H9 (cell line): ENCODE measurements at regions not wholly inside any gene's neighbourhood (a gene's known extent, or its start where the extent isn't known, plus 50 kb on each side); places are given as distances from the start of the nearest gene placed in this dataset.

Source experiments
- DNase-seq: peaks from one replicate; pipeline ENCODE4 v3.0.0-alpha.2; 2017
- H2AFZ ChIP-seq: one replicate; pipeline ENCODE4 v1.6.1; 2013; ENCODE audit warnings: mild to moderate bottlenecking, low read length, control low read depth, moderate library complexity
- H2AK5ac ChIP-seq: 2 replicates; pipeline ENCODE4 v1.6.1; 2013; ENCODE audit warnings: low read length, control low read depth, mixed read lengths; ENCODE audit not compliant: insufficient read length
- H2BK120ac ChIP-seq: one replicate; pipeline ENCODE4 v1.6.1; 2013; ENCODE audit warnings: low read depth, mild to moderate bottlenecking, low read length, control low read depth, inconsistent platforms; ENCODE audit not compliant: poor library complexity, severe bottlenecking
- H2BK12ac ChIP-seq: 2 replicates; pipeline ENCODE4 v1.6.1; 2013; ENCODE audit warnings: low read length, control low read depth, mixed read lengths, low read depth; ENCODE audit not compliant: insufficient read length
- H2BK15ac ChIP-seq: 2 replicates; pipeline ENCODE4 v1.6.1; 2013; ENCODE audit warnings: low read depth, low read length, control low read depth
- H2BK20ac ChIP-seq: one replicate; pipeline ENCODE4 v1.6.1; 2013; ENCODE audit warnings: low read depth, mild to moderate bottlenecking, low read length, control low read depth, inconsistent platforms; ENCODE audit not compliant: poor library complexity, severe bottlenecking
- H2BK5ac ChIP-seq: 2 replicates; pipeline ENCODE4 v1.6.1; 2013; ENCODE audit warnings: low read length, control low read depth, mixed read lengths; ENCODE audit not compliant: insufficient read length
- H3K14ac ChIP-seq: 2 replicates; pipeline ENCODE4 v1.6.1; 2013; ENCODE audit warnings: low read length, control low read depth; ENCODE audit not compliant: insufficient read depth
- H3K18ac ChIP-seq: 2 replicates; pipeline ENCODE4 v1.6.1; 2013; ENCODE audit warnings: low read depth, mild to moderate bottlenecking, mixed read lengths, low read length, control low read depth; ENCODE audit not compliant: insufficient read length
- H3K23ac ChIP-seq: 2 replicates; pipeline ENCODE4 v1.6.1; 2013; ENCODE audit warnings: low read length, control low read depth, mixed read lengths, low read depth; ENCODE audit not compliant: insufficient read length
- H3K23me2 ChIP-seq: 2 replicates; pipeline ENCODE4 v1.6.1; 2013; ENCODE audit warnings: low read depth, mild to moderate bottlenecking, mixed read lengths, low read length, control low read depth; ENCODE audit not compliant: insufficient read length, poor library complexity, severe bottlenecking
- H3K27ac ChIP-seq: 2 replicates; pipeline ENCODE4 v1.5.1; 2013; ENCODE audit warnings: low read length, control low read depth, mixed read lengths, low read depth; ENCODE audit not compliant: insufficient read length
- H3K27me3 ChIP-seq: 2 replicates; pipeline ENCODE4 v1.6.1; 2013; ENCODE audit warnings: low read length, control low read depth, inconsistent platforms; ENCODE audit not compliant: insufficient read depth
- H3K4ac ChIP-seq: 2 replicates; pipeline ENCODE4 v1.6.1; 2013; ENCODE audit warnings: low read depth, mild to moderate bottlenecking, control low read depth, inconsistent platforms, low read length, moderate library complexity
- H3K4me1 ChIP-seq: 2 replicates; pipeline ENCODE4 v1.6.1; 2013; ENCODE audit warnings: low read length, control low read depth, inconsistent platforms; ENCODE audit not compliant: insufficient read depth
- H3K4me2 ChIP-seq: 2 replicates; pipeline ENCODE4 v1.6.1; 2013; ENCODE audit warnings: low read length, control low read depth, mixed read lengths; ENCODE audit not compliant: insufficient read length, insufficient read depth
- H3K56ac ChIP-seq: 2 replicates; pipeline ENCODE4 v1.6.1; 2013; ENCODE audit warnings: low read depth, mild to moderate bottlenecking, mixed read lengths, low read length, control low read depth; ENCODE audit not compliant: insufficient read length
- H3K79me1 ChIP-seq: 2 replicates; pipeline ENCODE4 v1.6.1; 2013; ENCODE audit warnings: low read depth, mild to moderate bottlenecking, moderate library complexity, low read length, control low read depth, inconsistent platforms; ENCODE audit not compliant: insufficient read depth, poor library complexity, severe bottlenecking
- H3K79me2 ChIP-seq: 2 replicates; pipeline ENCODE4 v1.6.1; 2013; ENCODE audit warnings: low read length, control low read depth, inconsistent platforms; ENCODE audit not compliant: insufficient read depth
- H3K9ac ChIP-seq: 2 replicates; pipeline ENCODE4 v1.6.1; 2013; ENCODE audit warnings: low read length, control low read depth, mixed read lengths; ENCODE audit not compliant: insufficient read length; ENCODE audit errors: extremely low read depth
- H3K9me3 ChIP-seq: one replicate; pipeline ENCODE4 v1.6.1; 2013; ENCODE audit warnings: low read depth, low read length, inconsistent platforms; ENCODE audit not compliant: control insufficient read depth
- H3T11ph ChIP-seq: one replicate; pipeline ENCODE4 v1.6.1; 2013; ENCODE audit warnings: mild to moderate bottlenecking, low read length, control low read depth, inconsistent platforms
- H4K20me1 ChIP-seq: one replicate; pipeline ENCODE4 v1.6.1; 2013; ENCODE audit not compliant: control insufficient read depth, insufficient read length, insufficient read depth
- H4K5ac ChIP-seq: 2 replicates; pipeline ENCODE4 v1.6.1; 2013; ENCODE audit warnings: low read depth, mild to moderate bottlenecking, mixed read lengths, low read length, control low read depth; ENCODE audit not compliant: insufficient read length
- H4K8ac ChIP-seq: replicated peaks from 2 replicates; pipeline ENCODE4 v1.6.1; 2013; ENCODE audit warnings: low read length, control low read depth, mixed read lengths, low read depth; ENCODE audit not compliant: insufficient read length
- H4K91ac ChIP-seq: 2 replicates; pipeline ENCODE4 v1.6.1; 2013; ENCODE audit warnings: low read depth, mild to moderate bottlenecking, moderate library complexity, mixed read lengths, low read length, control low read depth; ENCODE audit not compliant: insufficient read length
- H3K27ac Mint-ChIP-seq, 3 experiments: 2 replicates in 2 of 3; 3 replicates in 1 of 3; pipeline ENCODE4 v1.8.0; 2020 to 2021; ENCODE audit warnings: mixed read lengths in 3 of 3, mild to moderate bottlenecking in 1 of 3, moderate library complexity in 1 of 3
- H3K27me3 Mint-ChIP-seq: 2 replicates; pipeline ENCODE4 v1.8.0; 2021; ENCODE audit warnings: low read depth, mild to moderate bottlenecking, moderate library complexity, mixed read lengths
- H3K36me3 Mint-ChIP-seq, 3 experiments: 2 replicates in 2 of 3; 3 replicates in 1 of 3; pipeline ENCODE4 v1.8.0; 2020 to 2021; ENCODE audit warnings: low read depth in 3 of 3, mixed read lengths in 3 of 3; ENCODE audit not compliant: insufficient read depth in 1 of 3
- H3K4me1 Mint-ChIP-seq, 2 experiments: 2 replicates each; pipeline ENCODE4 v1.8.0; 2020; ENCODE audit warnings: mixed read lengths in 2 of 2
- H3K4me3 Mint-ChIP-seq, 2 experiments: 2 replicates in 1 of 2; 3 replicates in 1 of 2; pipeline ENCODE4 v1.8.0; 2020 to 2021; ENCODE audit warnings: mild to moderate bottlenecking in 2 of 2, mixed read lengths in 2 of 2, moderate library complexity in 1 of 2
- H3K9me3 Mint-ChIP-seq, 2 experiments: 2 replicates in 1 of 2; 3 replicates in 1 of 2; pipeline ENCODE4 v1.8.0; 2020; ENCODE audit warnings: mild to moderate bottlenecking in 2 of 2, mixed read lengths in 2 of 2, moderate library complexity in 1 of 2
- TF ChIP-seq, protein P1 (sequence below): fragments of 200-600 bp; sonication (generic); conservative IDR thresholded peaks from 3 replicates; pipeline ENCODE4 v1.8.0; 2021; ENCODE audit warnings: antibody characterized with exemption, mild to moderate bottlenecking

DNA sequence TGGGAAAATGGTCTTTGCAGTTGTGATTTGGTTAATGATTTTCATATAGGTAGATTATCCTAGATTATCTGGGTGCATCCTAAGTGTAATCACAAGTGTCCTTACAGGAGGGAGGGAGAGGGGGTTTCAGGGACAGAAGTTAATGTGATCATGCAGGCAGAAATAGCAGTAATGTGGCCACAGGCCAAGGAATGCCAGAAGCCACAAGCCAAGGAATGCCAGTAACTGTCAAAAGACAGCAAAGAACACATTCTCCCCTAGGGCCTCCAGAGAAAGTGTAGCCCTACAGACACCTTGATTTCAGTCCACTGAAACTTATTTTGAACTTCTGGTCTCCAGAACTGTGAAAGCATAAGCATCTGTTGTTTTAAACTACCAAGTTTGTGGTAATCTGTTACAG is 2074.5 kb downstream of the MAT2B start:
- no peak overlapping the region for H2BK12ac ChIP-seq
- H3K23me2 ChIP-seq: no peaks in the 10 kb centered on the region
- no peak overlapping the region for H3K56ac ChIP-seq
- no peak overlapping the region for H2BK5ac ChIP-seq
- no peak overlapping the region for H2BK120ac ChIP-seq
- H3K18ac ChIP-seq: no peak overlapping the region
- H3K4me1 ChIP-seq: no peaks in the 10 kb centered on the region
- DNase-seq: no peak
- TF ChIP-seq, protein P1, sequence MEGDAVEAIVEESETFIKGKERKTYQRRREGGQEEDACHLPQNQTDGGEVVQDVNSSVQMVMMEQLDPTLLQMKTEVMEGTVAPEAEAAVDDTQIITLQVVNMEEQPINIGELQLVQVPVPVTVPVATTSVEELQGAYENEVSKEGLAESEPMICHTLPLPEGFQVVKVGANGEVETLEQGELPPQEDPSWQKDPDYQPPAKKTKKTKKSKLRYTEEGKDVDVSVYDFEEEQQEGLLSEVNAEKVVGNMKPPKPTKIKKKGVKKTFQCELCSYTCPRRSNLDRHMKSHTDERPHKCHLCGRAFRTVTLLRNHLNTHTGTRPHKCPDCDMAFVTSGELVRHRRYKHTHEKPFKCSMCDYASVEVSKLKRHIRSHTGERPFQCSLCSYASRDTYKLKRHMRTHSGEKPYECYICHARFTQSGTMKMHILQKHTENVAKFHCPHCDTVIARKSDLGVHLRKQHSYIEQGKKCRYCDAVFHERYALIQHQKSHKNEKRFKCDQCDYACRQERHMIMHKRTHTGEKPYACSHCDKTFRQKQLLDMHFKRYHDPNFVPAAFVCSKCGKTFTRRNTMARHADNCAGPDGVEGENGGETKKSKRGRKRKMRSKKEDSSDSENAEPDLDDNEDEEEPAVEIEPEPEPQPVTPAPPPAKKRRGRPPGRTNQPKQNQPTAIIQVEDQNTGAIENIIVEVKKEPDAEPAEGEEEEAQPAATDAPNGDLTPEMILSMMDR: no peak
- no peaks in the 10 kb centered on the region; a peak in 1 of 5 replicates for H3K9me3 Mint-ChIP-seq
- no peak overlapping the region for H2AK5ac ChIP-seq
- H3K4me2 ChIP-seq: no peak overlapping the region
- no peak overlapping the region for H3K23ac ChIP-seq
- no peak overlapping the region for H3K27ac Mint-ChIP-seq
- H4K91ac ChIP-seq: no peak overlapping the region
- H3K36me3 Mint-ChIP-seq: no peaks in the 10 kb centered on the region; a peak in 1 of 7 replicates
- H3K9me3 ChIP-seq: no peaks in the 10 kb centered on the region
- H3K27me3 Mint-ChIP-seq: no peaks in the 10 kb centered on the region
- H3K27ac ChIP-seq: no peak overlapping the region
- H3K27me3 ChIP-seq: no peaks in the 10 kb centered on the region
- no peak overlapping the region for H3K4ac ChIP-seq
- H3K4me3 Mint-ChIP-seq: no peak overlapping the region
- H3K9ac ChIP-seq: no peak overlapping the region
- H3K79me2 ChIP-seq: no peaks in the 10 kb centered on the region
- no peak overlapping the region for H3K14ac ChIP-seq
- H4K5ac ChIP-seq: no peak overlapping the region
- H3T11ph ChIP-seq: no peak overlapping the region
- no peak overlapping the region for H2BK15ac ChIP-seq
- H2BK20ac ChIP-seq: no peak overlapping the region
- no peak overlapping the region for H4K8ac ChIP-seq
- H3K79me1 ChIP-seq: no peaks in the 10 kb centered on the region
- no peak overlapping the region for H2AFZ ChIP-seq
- H4K20me1 ChIP-seq: no peaks in the 10 kb centered on the region
- no peaks in the 10 kb centered on the region for H3K4me1 Mint-ChIP-seq
